ENCODE measurements at regions not wholly inside any gene's neighbourhood (a gene's known extent, or its start where the extent isn't known, plus 50 kb on each side); places are given as distances from the start of the nearest gene placed in this dataset.

GRCh38 chr20:62527781-62528180 is 52.0 kb upstream of the GATA5 start:
- DNase-seq (ENCODE audit: low read depth in 2 of 2): no peak

- DNase-seq (ENCODE audit: low read depth in 2 of 2): no peak
Measured at GRCh38 chr20:62528983-62529891, 53.4 kb upstream of the GATA5 start.

GRCh38 chr20:62529896-62530642 is 54.3 kb upstream of the GATA5 start:
- no peak for DNase-seq (ENCODE audit: low read depth in 2 of 2)

- no peak for DNase-seq (ENCODE audit: low read depth in 2 of 2)
Measured at GRCh38 chr20:62530643-62531032, 54.8 kb upstream of the GATA5 start.

GRCh38 chr20:62531046-62531838 is 55.4 kb upstream of the GATA5 start:
- no peak for DNase-seq (ENCODE audit: low read depth in 2 of 2)

- DNase-seq (ENCODE audit: low read depth in 2 of 2): no peak
Measured at GRCh38 chr20:62532921-62533320, 57.1 kb upstream of the GATA5 start.

GRCh38 chr20:62533591-62534495 is 58.0 kb upstream of the GATA5 start:
- DNase-seq (ENCODE audit: low read depth in 2 of 2): no peak

- DNase-seq (ENCODE audit: low read depth in 2 of 2): no peak
Measured at GRCh38 chr20:62534526-62535221, 58.9 kb upstream of the GATA5 start.

- no peak for DNase-seq (ENCODE audit: low read depth in 2 of 2)
Measured at GRCh38 chr20:62535282-62535811, 59.6 kb upstream of the GATA5 start.

GRCh38 chr20:62535964-62536363 is 60.2 kb upstream of the GATA5 start:
- no peak for DNase-seq (ENCODE audit: low read depth in 2 of 2)

GRCh38 chr20:62536871-62537401 is 61.1 kb upstream of the GATA5 start:
- no peak for DNase-seq (ENCODE audit: low read depth in 2 of 2)

- DNase-seq (ENCODE audit: low read depth in 2 of 2): no peak
Measured at GRCh38 chr20:62537649-62538292, 62.0 kb upstream of the GATA5 start.

GRCh38 chr20:62539198-62540045 is 63.6 kb upstream of the GATA5 start:
- DNase-seq (ENCODE audit: low read depth in 2 of 2): no peak

- DNase-seq (ENCODE audit: low read depth in 2 of 2): no peak
Measured at GRCh38 chr20:62540504-62540903, 64.7 kb upstream of the GATA5 start.

- no peak for DNase-seq (ENCODE audit: low read depth in 2 of 2)
Measured at GRCh38 chr20:62542862-62543261, 67.1 kb upstream of the GATA5 start.

GRCh38 chr20:62543470-62544302 is 67.9 kb upstream of the GATA5 start:
- no peak for DNase-seq (ENCODE audit: low read depth in 2 of 2)

- DNase-seq (ENCODE audit: low read depth in 2 of 2): no peak
Measured at GRCh38 chr20:62544505-62545055, 68.8 kb upstream of the GATA5 start.
